ENCODE measurements at regions not wholly inside any gene's neighbourhood (a gene's known extent, or its start where the extent isn't known, plus 50 kb on each side); places are given as distances from the start of the nearest gene placed in this dataset.

DNA sequence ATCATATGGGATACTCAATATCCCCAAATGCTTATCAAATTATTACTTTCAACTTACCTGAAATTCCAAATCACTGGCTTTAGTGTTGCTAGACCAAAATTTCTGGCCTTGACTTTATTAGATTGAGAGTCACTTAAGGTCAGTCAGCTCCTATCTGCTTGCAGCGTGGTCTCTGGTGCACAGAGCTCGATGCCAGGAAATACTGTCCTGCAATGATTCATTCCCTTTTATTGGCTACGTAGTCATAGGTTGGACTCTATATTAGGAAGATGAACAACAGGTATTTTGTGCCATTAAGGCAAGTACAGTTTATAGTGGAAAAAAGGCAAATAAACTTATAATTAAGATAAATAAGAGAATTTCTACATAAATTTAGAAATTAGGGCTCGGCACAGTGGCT, 378.6 kb upstream of the MCTP2 start:
- intact Hi-C loops (cut with DNase I; ENCODE audit: low total_unique reads): no loop called here
- Histone ChIP-seq H3K4me1 (peaks cover 0 to 4% of the 10 kb centered on the region in 2 donors), H3K4me3 (no peak overlapping the region), H3K27me3 (no peaks in the 10 kb centered on the region), H3K36me3 (no peaks in the 10 kb centered on the region), H3K9me3 (no peaks in the 10 kb centered on the region), H3K27ac (no peak overlapping the region)
- ATAC-seq (peak in 1 of 2 donors; percentile 51), DNase-seq (no peak)
- no peak for TF ChIP-seq CTCF (IDR thresholded peaks at IDR 0.05 in 4 of 5, conservative IDR thresholded peaks at IDR 0.05 in 1 of 5)
- no peak for TF ChIP-seq POLR2A (IDR thresholded peaks at IDR 0.05)
- in situ Hi-C loops (cut with MboI; ENCODE audit: low sequenced_read_pairs in 4 of 4): no loop called here

DNA sequence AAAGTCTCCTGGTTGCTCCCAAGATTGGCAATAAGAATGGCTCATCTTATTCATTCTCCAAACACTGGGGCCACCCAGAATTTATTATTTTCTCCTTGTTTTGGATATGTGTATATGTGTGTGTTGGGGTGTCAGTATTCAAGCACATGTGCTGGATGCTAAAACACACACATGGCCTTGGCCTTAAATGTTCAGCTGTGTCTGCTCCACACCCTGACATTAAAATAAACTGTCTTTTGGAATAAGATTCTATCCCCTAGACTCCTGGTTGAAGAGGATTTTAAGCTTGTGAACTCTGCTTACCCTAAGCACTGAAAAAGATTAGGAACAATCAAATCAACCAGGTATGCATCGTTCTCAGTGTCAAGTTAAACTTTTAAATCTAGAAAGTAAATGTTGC, 382.9 kb upstream of the MCTP2 start:
- Histone ChIP-seq H3K36me3 (no peaks in the 10 kb centered on the region), H3K27ac (no peak overlapping the region), H3K4me3 (no peak overlapping the region), H3K27me3 (no peaks in the 10 kb centered on the region), H3K4me1 (peaks cover 0 to 4% of the 10 kb centered on the region in 2 donors), H3K9me3 (no peaks in the 10 kb centered on the region)
- in situ Hi-C loops (cut with MboI; ENCODE audit: low sequenced_read_pairs in 4 of 4) (no loop called here), intact Hi-C loops (cut with DNase I; ENCODE audit: low total_unique reads) (no loop called here)
- TF ChIP-seq POLR2A (IDR thresholded peaks at IDR 0.05) (no peak), CTCF (IDR thresholded peaks at IDR 0.05 in 4 of 5, conservative IDR thresholded peaks at IDR 0.05 in 1 of 5) (no peak)
- ATAC-seq: no peak
- DNase-seq: no peak

DNA sequence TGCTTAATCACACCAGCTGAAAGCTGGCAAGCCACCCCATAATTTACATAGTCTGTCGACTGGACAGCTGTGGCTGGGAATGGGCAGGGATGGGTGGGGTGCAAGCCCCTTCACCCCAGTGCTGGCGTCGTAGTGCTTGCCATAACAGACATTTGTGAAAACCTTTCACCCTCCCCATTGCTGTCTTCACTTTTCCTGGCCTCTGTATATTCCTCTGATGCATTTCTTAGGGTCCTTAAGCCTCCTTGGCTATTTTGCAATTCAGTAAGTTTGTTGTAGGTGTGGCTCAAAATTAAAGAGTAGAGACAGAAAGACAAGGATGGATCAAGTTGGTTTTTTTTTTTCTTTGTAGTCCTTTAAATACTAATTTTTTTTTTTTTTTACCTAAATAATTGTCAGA, 383.3 kb upstream of the MCTP2 start:
- peaks cover 0 to under 1% of the 10 kb centered on the region in 2 donors for H3K4me1 ChIP-seq
- H3K27ac ChIP-seq: no peak overlapping the region
- H3K4me3 ChIP-seq: no peak overlapping the region
- H3K36me3 ChIP-seq: no peaks in the 10 kb centered on the region
- DNase-seq (no peak), ATAC-seq (no peak)
- TF ChIP-seq POLR2A (IDR thresholded peaks at IDR 0.05): no peak
- no peak for TF ChIP-seq CTCF (IDR thresholded peaks at IDR 0.05 in 4 of 5, conservative IDR thresholded peaks at IDR 0.05 in 1 of 5)
- H3K9me3 ChIP-seq: no peaks in the 10 kb centered on the region
- in situ Hi-C loops (cut with MboI; ENCODE audit: low sequenced_read_pairs in 4 of 4) (no loop called here), intact Hi-C loops (cut with DNase I; ENCODE audit: low total_unique reads) (no loop called here)
- H3K27me3 ChIP-seq: no peaks in the 10 kb centered on the region

DNA sequence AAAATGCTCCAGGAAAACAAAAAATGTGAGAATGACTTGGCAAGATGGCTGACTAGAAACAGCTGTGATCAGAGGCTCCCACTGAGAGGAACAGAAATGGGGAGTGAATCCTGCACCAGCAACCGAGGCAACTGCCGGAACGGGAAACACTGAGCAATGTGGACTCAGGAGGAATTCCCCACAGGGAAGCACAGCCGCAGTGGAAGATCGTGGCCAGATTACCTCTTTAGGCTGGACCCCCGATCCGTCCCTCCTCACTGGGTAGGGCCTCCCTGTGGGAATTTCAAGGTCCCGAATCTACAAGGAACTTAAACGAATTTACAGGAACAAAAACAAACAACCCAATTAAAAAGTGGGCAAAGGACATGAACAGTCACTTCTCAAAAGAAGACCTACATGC, 385.2 kb upstream of the MCTP2 start:
- DNase-seq (no peak), ATAC-seq (no peak)
- H3K9me3 ChIP-seq: no peaks in the 10 kb centered on the region
- H3K4me1 ChIP-seq: no peaks in the 10 kb centered on the region
- no peak overlapping the region for H3K27ac ChIP-seq
- intact Hi-C loops (cut with DNase I; ENCODE audit: low total_unique reads): no loop called here
- no peaks in the 10 kb centered on the region for H3K36me3 ChIP-seq
- TF ChIP-seq CTCF (IDR thresholded peaks at IDR 0.05 in 4 of 5, conservative IDR thresholded peaks at IDR 0.05 in 1 of 5) (no peak), POLR2A (IDR thresholded peaks at IDR 0.05) (no peak)
- no peak overlapping the region for H3K4me3 ChIP-seq
- H3K27me3 ChIP-seq: no peaks in the 10 kb centered on the region
- in situ Hi-C loops (cut with MboI; ENCODE audit: low sequenced_read_pairs in 4 of 4): no loop called here

- Histone ChIP-seq H3K27me3 (no peaks in the 10 kb centered on the region), H3K4me1 (no peaks in the 10 kb centered on the region), H3K4me3 (no peak overlapping the region), H3K36me3 (no peaks in the 10 kb centered on the region), H3K9me3 (no peaks in the 10 kb centered on the region), H3K27ac (no peak overlapping the region)
- intact Hi-C loops (cut with DNase I; ENCODE audit: low total_unique reads) (no loop called here), in situ Hi-C loops (cut with MboI; ENCODE audit: low sequenced_read_pairs in 4 of 4) (no loop called here)
- TF ChIP-seq POLR2A (IDR thresholded peaks at IDR 0.05) (no peak), CTCF (IDR thresholded peaks at IDR 0.05 in 4 of 5, conservative IDR thresholded peaks at IDR 0.05 in 1 of 5) (no peak)
- DNase-seq (no peak), ATAC-seq (no peak)
Measured at GRCh38 chr15:93837450-93837849, 393.9 kb upstream of the MCTP2 start.

Data from gastrocnemius medialis (tissue), 4 donors.